SK-N-SH treated with all-trans-retinoic acid at 6 μM for 48 hours (cell line): ENCODE measurements at regions not wholly inside any gene's neighbourhood (a gene's known extent, or its start where the extent isn't known, plus 50 kb on each side); places are given as distances from the start of the nearest gene placed in this dataset.

ENCODE experiments used
- ESRRG ChIP-seq: fragments of 250-450 bp; sonication (Bioruptor Pico); IDR thresholded peaks from 2 replicates; pipeline ENCODE4 v1.6.1; 2021; ENCODE audit warnings: mild to moderate bottlenecking
- ISL1 ChIP-seq: fragments of 250-450 bp; sonication (Bioruptor Pico); IDR thresholded peaks from 2 replicates; pipeline ENCODE4 v2.1.2; 2022; ENCODE audit warnings: mild to moderate bottlenecking, moderate library complexity
- PATZ1 ChIP-seq: fragments of 250-450 bp; sonication (Bioruptor Pico); IDR thresholded peaks from 2 replicates; pipeline ENCODE4 v1.8.0; 2020; ENCODE audit warnings: mild to moderate bottlenecking, moderate library complexity, borderline replicate concordance
- RARB ChIP-seq: fragments of 250-450 bp; sonication (Bioruptor Pico); IDR thresholded peaks from 2 replicates; pipeline ENCODE4 v1.8.0; 2021; ENCODE audit warnings: mild to moderate bottlenecking, moderate library complexity
- SNAI2 ChIP-seq: fragments of 250-450 bp; sonication (Bioruptor Pico); IDR thresholded peaks from 2 replicates; pipeline ENCODE4 v1.5.0; 2020; ENCODE audit warnings: mild to moderate bottlenecking, moderate library complexity
- TOX ChIP-seq: fragments of 250-450 bp; sonication (Bioruptor Pico); IDR thresholded peaks from 2 replicates; pipeline ENCODE4 v1.8.0; 2021; ENCODE audit warnings: mild to moderate bottlenecking, moderate library complexity, borderline replicate concordance
- ZFP30 ChIP-seq: fragments of 450-650 bp; formaldehyde crosslinking; IDR thresholded peaks from 2 replicates; pipeline ENCODE4 v1.5.0; 2022; ENCODE audit warnings: mild to moderate bottlenecking, moderate library complexity
- ZNF565 ChIP-seq: fragments of 450-650 bp; formaldehyde crosslinking; conservative IDR thresholded peaks from 2 replicates; pipeline ENCODE4 v1.5.0; 2020; ENCODE audit warnings: low read depth, mild to moderate bottlenecking, moderate library complexity
- ZNF70 ChIP-seq: fragments of 450-650 bp; formaldehyde crosslinking; IDR thresholded peaks from 2 replicates; pipeline ENCODE4 v1.5.0; 2020; ENCODE audit warnings: mild to moderate bottlenecking, moderate library complexity
- ZNF8 ChIP-seq: fragments of 450-650 bp; formaldehyde crosslinking; IDR thresholded peaks from 2 replicates; pipeline ENCODE4 v1.5.0; 2020; ENCODE audit warnings: mild to moderate bottlenecking, moderate library complexity
- TF ChIP-seq, protein P1 (sequence below): fragments of 250-450 bp; sonication (Bioruptor Pico); IDR thresholded peaks from 2 replicates; pipeline ENCODE4 v1.5.1; 2021; ENCODE audit warnings: mild to moderate bottlenecking, moderate library complexity

GRCh38 chr7:50908628-50909290, 126.1 kb upstream of the GRB10 start:
- TF ChIP-seq ISL1 (CRISPR knock-in tag) = no peak
- TF ChIP-seq RARB (CRISPR knock-in tag) = no peak
- no peak for TF ChIP-seq TOX (CRISPR knock-in tag)
- TF ChIP-seq ESRRG (CRISPR knock-in tag) = no peak
- TF ChIP-seq ZFP30 (CRISPR knock-in tag) = no peak
- TF ChIP-seq, protein P1, sequence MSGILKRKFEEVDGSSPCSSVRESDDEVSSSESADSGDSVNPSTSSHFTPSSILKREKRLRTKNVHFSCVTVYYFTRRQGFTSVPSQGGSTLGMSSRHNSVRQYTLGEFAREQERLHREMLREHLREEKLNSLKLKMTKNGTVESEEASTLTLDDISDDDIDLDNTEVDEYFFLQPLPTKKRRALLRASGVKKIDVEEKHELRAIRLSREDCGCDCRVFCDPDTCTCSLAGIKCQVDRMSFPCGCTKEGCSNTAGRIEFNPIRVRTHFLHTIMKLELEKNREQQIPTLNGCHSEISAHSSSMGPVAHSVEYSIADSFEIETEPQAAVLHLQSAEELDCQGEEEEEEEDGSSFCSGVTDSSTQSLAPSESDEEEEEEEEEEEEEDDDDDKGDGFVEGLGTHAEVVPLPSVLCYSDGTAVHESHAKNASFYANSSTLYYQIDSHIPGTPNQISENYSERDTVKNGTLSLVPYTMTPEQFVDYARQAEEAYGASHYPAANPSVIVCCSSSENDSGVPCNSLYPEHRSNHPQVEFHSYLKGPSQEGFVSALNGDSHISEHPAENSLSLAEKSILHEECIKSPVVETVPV (CRISPR knock-in tag) = no peak
- TF ChIP-seq PATZ1 (CRISPR knock-in tag) = no peak
- TF ChIP-seq ZNF70 (CRISPR knock-in tag) = no peak
- TF ChIP-seq SNAI2 = no peak
- TF ChIP-seq ZNF565 = no peak
- TF ChIP-seq ZNF8 (CRISPR knock-in tag) = no peak
